Hepatic stellate cell (primary cell): ENCODE measurements at regions not wholly inside any gene's neighbourhood (a gene's known extent, or its start where the extent isn't known, plus 50 kb on each side); places are given as distances from the start of the nearest gene placed in this dataset.

Source experiments
- DNase-seq: peaks from one replicate; pipeline ENCODE4 v3.0.0; 2011; ENCODE audit warnings: low spot score

GRCh38 chr17:12376276-12376675 lies 289.4 kb upstream of the MYOCD start:
- no peak for DNase-seq

GRCh38 chr17:12386225-12386624 lies 279.5 kb upstream of the MYOCD start:
- DNase-seq, result no peak

GRCh38 chr17:12388226-12388625 lies 277.5 kb upstream of the MYOCD start:
- peak; percentile 60 for DNase-seq

GRCh38 chr17:12389421-12389820 lies 276.3 kb upstream of the MYOCD start:
- DNase-seq, result no peak

- DNase-seq, result no peak
These were observed 275.1 kb upstream of the MYOCD start for GRCh38 chr17:12390631-12391030.

- DNase-seq, result no peak
These were observed 274.2 kb upstream of the MYOCD start for GRCh38 chr17:12391468-12391867.

- DNase-seq, result peak; percentile 22
These were observed 269.8 kb upstream of the MYOCD start for GRCh38 chr17:12395733-12396354.

GRCh38 chr17:12398441-12399051 lies 267.1 kb upstream of the MYOCD start:
- DNase-seq, result no peak

GRCh38 chr17:12402963-12403622 lies 262.6 kb upstream of the MYOCD start:
- peak; percentile 83 for DNase-seq

GRCh38 chr17:12403881-12404398 lies 261.8 kb upstream of the MYOCD start:
- DNase-seq, result no peak

GRCh38 chr17:12406623-12407215 lies 259.0 kb upstream of the MYOCD start:
- no peak for DNase-seq

- no peak for DNase-seq
These were observed 258.0 kb upstream of the MYOCD start for GRCh38 chr17:12407495-12408252.

GRCh38 chr17:12409082-12409481 lies 256.6 kb upstream of the MYOCD start:
- no peak for DNase-seq

GRCh38 chr17:12410717-12411116 lies 255.0 kb upstream of the MYOCD start:
- no peak for DNase-seq

- peak; percentile 86 for DNase-seq
These were observed 250.7 kb upstream of the MYOCD start for GRCh38 chr17:12415031-12415430.

- no peak for DNase-seq
These were observed 244.6 kb upstream of the MYOCD start for GRCh38 chr17:12421077-12421476.

GRCh38 chr17:12421646-12422306 lies 243.9 kb upstream of the MYOCD start:
- no peak for DNase-seq

GRCh38 chr17:12422651-12423050 lies 243.0 kb upstream of the MYOCD start:
- DNase-seq, result no peak

GRCh38 chr17:12423337-12423736 lies 242.4 kb upstream of the MYOCD start:
- no peak for DNase-seq

- DNase-seq, result no peak
These were observed 236.6 kb upstream of the MYOCD start for GRCh38 chr17:12429116-12429515.

- no peak for DNase-seq
These were observed 234.5 kb upstream of the MYOCD start for GRCh38 chr17:12431188-12431587.

GRCh38 chr17:12438212-12438611 lies 227.5 kb upstream of the MYOCD start:
- DNase-seq, result no peak
